Kidney (tissue), 13 donors: ENCODE measurements at regions not wholly inside any gene's neighbourhood (a gene's known extent, or its start where the extent isn't known, plus 50 kb on each side); places are given as distances from the start of the nearest gene placed in this dataset.

ENCODE experiments used
- DNase-seq, 5 donors: peaks; one replicate each; pipeline ENCODE4 v3.0.0-alpha.2; 2013 to 2020
- FAIRE-seq: peaks from 2 replicates; lab custom pipeline; 2012; peaks lifted over from hg19 to GRCh38; lab: Jason Lieb, UNC
- H3K27ac ChIP-seq, 2 donors: one replicate each; pipeline ENCODE4 v1.7.0; 2013; ENCODE audit warnings: low read depth in 2 of 2, low read length in 2 of 2, inconsistent platforms in 1 of 2
- H3K27me3 ChIP-seq: one replicate; pipeline ENCODE4 v1.7.1; 2013; ENCODE audit warnings: low read length, inconsistent platforms; ENCODE audit not compliant: control insufficient read depth, insufficient read depth
- H3K36me3 ChIP-seq, 3 donors: one replicate each; pipeline versions ENCODE4 v1.7.0 to v1.7.1; 2013; ENCODE audit warnings: low read length in 3 of 3, control low read depth in 1 of 3, inconsistent platforms in 1 of 3; ENCODE audit not compliant: insufficient read depth in 3 of 3, control insufficient read depth in 2 of 3
- H3K4me1 ChIP-seq, 3 donors: one replicate each; pipeline versions ENCODE4 v1.7.0 to v1.7.1; 2013; ENCODE audit warnings: low read length in 3 of 3, inconsistent platforms in 1 of 3, low read depth in 1 of 3; ENCODE audit not compliant: control insufficient read depth in 2 of 3, insufficient read depth in 2 of 3
- H3K4me3 ChIP-seq, 3 donors: one replicate each; pipeline versions ENCODE4 v1.7.0 to v1.8.1; 2013; ENCODE audit warnings: low read length in 3 of 3, control low read depth in 1 of 3, inconsistent platforms in 1 of 3
- H3K9ac ChIP-seq, 3 donors: one replicate each; pipeline versions ENCODE4 v1.7.0 to v1.7.1; 2013; ENCODE audit warnings: low read length in 3 of 3, control low read depth in 1 of 3, inconsistent platforms in 1 of 3
- H3K9me3 ChIP-seq, 3 donors: one replicate each; pipeline versions ENCODE4 v1.7.0 to v1.7.1; 2013; ENCODE audit warnings: low read length in 3 of 3, control low read depth in 1 of 3, inconsistent platforms in 1 of 3; ENCODE audit not compliant: control insufficient read depth in 2 of 3, insufficient read depth in 1 of 3
- CTCF ChIP-seq: IDR thresholded peaks from 3 replicates; pipeline ENCODE4 v1.5.1; 2012; ENCODE audit warnings: mild to moderate bottlenecking, moderate library complexity, borderline replicate concordance; ENCODE audit not compliant: insufficient read depth; ENCODE audit errors: extremely low read depth
- intact Hi-C: fragments of 100-400 bp; cut with DNase I; formaldehyde crosslinking; loops from one replicate; pipeline ENCODE4 v1.11.1; 2022
- donor health status: control.
- donor health status: control.
- donor health status: control.
- donor health status: control.
- donor health status: control.
- donor health status: DM: yes; HTN: yes; CAD: no.
- donor health status: Normal renal cell carcinoma (clear cell type).

- no peak for TF ChIP-seq CTCF
- FAIRE-seq (no peak), DNase-seq (peak in 1 of 5 donors; percentile 45)
- H3K27me3 ChIP-seq: no peaks in the 10 kb centered on the region
- H3K4me3 ChIP-seq: no peak overlapping the region
- no peaks in the 10 kb centered on the region for H3K4me1 ChIP-seq
- no peak overlapping the region for H3K27ac ChIP-seq
- H3K9ac ChIP-seq: no peak overlapping the region
- intact Hi-C loops: no loop called here
- no peaks in the 10 kb centered on the region for H3K9me3 ChIP-seq
- no peaks in the 10 kb centered on the region for H3K36me3 ChIP-seq
Measured at GRCh38 chr3:59553076-59553475, 503.3 kb upstream of the CFAP20DC start.

- no peak overlapping the region for H3K27ac ChIP-seq
- DNase-seq: no peak
- no peaks in the 10 kb centered on the region for H3K36me3 ChIP-seq
- no peak for FAIRE-seq
- intact Hi-C loops: no loop called here
- H3K4me1 ChIP-seq: no peaks in the 10 kb centered on the region
- H3K9ac ChIP-seq: no peak overlapping the region
- no peak for TF ChIP-seq CTCF
- no peak overlapping the region for H3K4me3 ChIP-seq
- H3K27me3 ChIP-seq: no peaks in the 10 kb centered on the region
- no peaks in the 10 kb centered on the region for H3K9me3 ChIP-seq
Measured at GRCh38 chr3:59551834-59552233, 502.0 kb upstream of the CFAP20DC start.

GRCh38 chr3:59549962-59550361, 500.1 kb upstream of the CFAP20DC start:
- FAIRE-seq: no peak

More at GRCh38 chr3:59549962-59550361, 500.1 kb upstream of the CFAP20DC start:
- TF ChIP-seq CTCF: no peak
- Histone ChIP-seq H3K36me3 (no peaks in the 10 kb centered on the region), H3K4me1 (no peaks in the 10 kb centered on the region), H3K27me3 (no peaks in the 10 kb centered on the region), H3K27ac (no peak overlapping the region), H3K9ac (no peak overlapping the region), H3K9me3 (no peaks in the 10 kb centered on the region), H3K4me3 (no peak overlapping the region)
- intact Hi-C loops: no loop called here
- DNase-seq: no peak
